Loucy (cell line): ENCODE measurements at regions not wholly inside any gene's neighbourhood (a gene's known extent, or its start where the extent isn't known, plus 50 kb on each side); places are given as distances from the start of the nearest gene placed in this dataset.

Experiments used
- CTCF ChIP-seq: fragments of 200-600 bp; sonication (generic); conservative IDR thresholded peaks from 2 replicates; pipeline ENCODE4 v1.5.1; 2014; ENCODE audit warnings: mild to moderate bottlenecking, antibody characterized with exemption, low read length
- EZH2phosphoT487 ChIP-seq: fragments of 200-600 bp; IDR thresholded peaks from 2 replicates; pipeline ENCODE4 v1.6.1; 2018; ENCODE audit warnings: antibody characterized with exemption, mild to moderate bottlenecking, moderate library complexity, borderline replicate concordance

GRCh38 chr2:144596073-144596871 is 76.4 kb upstream of the ZEB2 start:
- no peak for TF ChIP-seq CTCF
- TF ChIP-seq EZH2phosphoT487: no peak
